GM18907 (cell line): ENCODE measurements at regions not wholly inside any gene's neighbourhood (a gene's known extent, or its start where the extent isn't known, plus 50 kb on each side); places are given as distances from the start of the nearest gene placed in this dataset.

ENCODE experiments used
- ATAC-seq: cut with Tn5 transposase; IDR thresholded peaks from one replicate; pipeline ENCODE4 v1.9.1; 2021; ENCODE audit warnings: mild to moderate bottlenecking, moderate library complexity; ENCODE audit not compliant: unreplicated experiment

DNA sequence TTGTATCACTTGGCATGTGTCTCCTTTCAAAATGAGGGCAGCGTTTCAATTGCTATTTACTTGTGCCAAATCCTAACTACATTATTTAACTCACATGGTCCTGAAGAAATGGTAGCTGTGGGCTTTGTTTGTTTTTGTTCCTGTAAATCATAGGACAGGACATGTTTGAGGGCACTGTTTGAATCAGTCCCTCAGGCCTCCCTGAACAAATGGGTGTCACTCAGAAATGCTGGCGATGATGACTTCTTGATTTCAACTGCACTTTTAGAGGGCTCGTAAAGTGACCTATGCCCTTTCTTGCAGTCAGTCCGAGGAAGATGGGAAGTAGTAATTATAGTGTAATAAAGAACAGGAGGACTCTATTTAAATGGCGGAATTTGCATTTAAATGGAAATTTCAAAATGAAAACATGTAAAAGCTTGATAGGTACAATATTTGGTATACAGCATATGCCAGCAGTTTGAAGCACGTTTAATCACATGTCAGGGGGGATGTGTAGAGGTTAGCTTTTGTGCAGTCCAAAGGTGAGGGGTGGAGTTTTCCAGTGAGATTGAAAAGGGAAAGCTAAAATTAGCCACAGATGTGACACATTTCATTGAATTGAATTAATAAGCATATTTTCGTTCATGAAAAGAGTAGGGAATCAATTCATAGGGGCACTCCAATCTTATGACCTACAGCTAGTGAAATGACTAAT, 1958.7 kb upstream of the IGFBP7 start:
- ATAC-seq, result no peak

DNA sequence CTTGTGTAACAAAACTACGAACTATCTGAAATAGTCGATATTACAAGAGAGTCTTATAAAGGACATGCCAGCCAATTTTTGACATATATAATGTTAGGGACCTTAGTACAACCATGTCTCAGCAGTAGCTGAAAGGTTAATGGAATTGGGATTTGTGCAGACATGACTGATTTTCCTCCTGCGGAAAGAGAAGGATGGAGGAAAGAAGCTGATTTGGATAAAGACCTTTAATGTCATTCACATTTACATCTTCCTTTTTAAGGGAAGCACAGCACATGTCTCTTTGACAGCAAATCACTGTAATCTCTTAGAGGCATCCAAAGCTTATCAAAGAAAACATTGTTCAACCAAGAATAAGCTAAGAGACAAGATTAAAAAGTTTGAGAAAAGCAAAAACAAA, 1976.2 kb upstream of the IGFBP7 start:
- ATAC-seq, result no peak

DNA sequence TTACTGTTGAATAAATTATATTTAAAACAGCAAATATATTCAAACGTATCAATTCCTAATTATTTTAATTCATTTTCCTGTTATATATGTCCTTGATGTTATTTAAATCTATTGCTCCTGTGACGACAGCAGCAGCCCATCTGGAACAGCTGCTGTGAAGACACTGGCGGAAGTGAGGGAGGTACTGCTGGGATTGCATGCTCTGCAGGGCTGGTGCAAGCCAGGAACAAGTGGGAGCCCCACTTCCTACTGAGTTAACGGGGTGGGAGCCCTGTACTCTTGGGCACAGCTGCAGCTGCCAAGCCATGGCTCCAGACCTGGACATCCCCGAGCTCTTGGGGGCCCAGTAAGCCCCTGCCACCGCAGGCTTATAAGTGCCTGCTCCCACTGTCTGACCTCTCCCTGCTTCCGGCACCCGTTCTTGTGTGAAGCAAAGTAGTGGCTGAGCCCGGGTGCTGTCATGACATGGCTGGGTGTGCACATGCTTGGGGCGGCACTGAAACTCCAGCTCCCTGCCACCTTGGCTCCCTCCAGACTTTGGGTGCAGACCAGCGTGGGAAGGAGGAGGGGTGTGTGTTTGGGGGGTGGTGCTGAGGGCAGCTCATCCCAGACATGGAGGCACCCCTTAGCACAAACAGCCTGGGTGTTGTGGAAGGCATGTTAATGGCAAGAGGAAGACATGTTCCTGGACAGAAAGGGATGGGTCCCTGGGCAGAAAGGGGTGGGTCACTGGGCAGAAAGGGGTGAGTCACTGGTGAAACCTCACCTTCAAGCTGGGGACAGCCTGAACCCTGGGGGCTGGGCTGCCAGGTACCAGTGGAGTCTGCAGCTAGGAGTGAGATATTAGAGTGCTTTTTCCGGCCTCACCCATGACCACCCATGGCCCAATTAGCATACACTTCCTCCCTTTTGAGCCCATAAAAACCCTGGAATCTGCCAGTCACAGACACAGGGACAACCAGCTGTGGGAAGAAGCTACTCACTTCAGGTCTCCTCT, 1981.3 kb upstream of the IGFBP7 start:
- no peak for ATAC-seq

DNA sequence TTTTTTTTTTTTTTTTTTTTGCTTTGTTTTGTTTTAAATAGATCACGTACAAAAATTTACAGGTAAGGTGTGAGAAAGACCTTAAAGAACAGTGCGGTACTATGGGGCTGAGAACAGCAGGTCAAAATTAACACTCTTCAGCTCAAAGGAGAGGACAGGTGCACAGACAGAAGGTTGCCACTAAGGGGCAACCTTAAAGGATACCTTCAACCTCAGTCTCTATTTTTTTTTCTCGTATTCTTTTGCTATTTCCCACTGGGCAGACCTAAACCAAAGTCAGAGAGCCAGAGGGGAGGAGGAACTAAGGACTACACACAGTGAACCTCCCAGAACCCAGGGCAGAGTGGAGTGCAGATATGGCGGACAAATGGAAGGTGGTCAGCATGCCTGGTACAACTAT, 1984.3 kb upstream of the IGFBP7 start:
- no peak for ATAC-seq

DNA sequence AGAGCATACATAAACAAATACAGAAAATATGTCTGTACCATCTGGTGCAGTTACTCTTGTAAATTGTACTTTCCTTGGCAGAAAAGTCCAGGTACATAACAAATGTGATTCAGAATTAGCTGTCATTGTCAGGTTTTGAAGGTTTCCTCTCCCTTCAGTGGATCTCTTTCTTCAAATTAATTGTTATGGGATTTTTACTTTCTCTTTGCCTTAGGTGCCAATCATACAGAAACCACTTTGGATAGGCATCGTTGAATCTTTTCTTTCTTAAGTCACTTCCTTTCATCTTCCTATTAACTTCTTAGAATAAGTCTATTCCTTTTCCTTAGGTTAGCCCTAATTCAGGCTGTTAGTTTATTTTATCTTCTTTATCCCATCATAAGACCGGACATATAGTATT, 1992.1 kb upstream of the IGFBP7 start:
- ATAC-seq, result no peak

DNA sequence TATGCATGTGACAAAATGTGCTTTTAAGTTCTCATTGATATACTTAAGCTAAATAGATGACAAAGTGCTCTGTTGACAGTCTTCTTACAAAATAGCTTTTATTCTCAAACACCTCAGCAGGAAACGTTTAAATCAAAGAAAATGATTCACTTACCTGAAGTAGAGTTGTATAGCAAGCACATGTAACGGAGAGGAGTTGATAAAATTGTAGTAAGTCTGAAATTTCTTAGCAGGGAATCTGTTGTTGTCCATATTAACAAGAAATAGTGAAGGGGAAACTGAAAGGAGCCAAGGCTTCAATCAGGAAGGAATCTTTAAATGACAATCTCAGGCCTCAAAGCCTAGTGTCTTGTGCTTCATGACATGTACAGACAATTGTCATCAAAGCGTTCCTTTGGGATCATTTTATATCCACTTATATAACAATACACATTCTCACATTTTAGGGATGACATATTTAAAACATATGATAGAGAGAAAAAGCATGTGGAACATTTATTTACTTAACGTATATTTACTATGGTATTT, 2010.2 kb upstream of the IGFBP7 start:
- no peak for ATAC-seq

DNA sequence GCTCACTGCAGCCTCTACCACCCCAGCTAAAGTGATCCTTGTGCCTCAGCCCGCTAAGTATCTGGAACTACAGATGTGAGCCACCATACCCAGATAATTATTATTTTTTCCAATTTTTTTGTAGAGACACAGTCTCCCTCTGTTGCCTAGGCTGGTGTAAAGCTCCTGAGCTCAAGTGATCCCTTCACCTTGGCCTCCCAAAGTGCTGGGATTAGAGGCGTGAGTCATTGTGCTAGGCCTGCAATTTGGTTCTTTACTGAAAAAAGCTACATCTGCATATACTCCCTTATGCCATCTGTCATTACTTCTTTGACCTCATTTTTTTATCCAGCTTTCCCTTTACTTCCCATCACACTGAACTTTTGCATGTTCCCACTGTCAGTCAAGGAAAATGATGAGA, 2012.4 kb upstream of the IGFBP7 start:
- no peak for ATAC-seq

DNA sequence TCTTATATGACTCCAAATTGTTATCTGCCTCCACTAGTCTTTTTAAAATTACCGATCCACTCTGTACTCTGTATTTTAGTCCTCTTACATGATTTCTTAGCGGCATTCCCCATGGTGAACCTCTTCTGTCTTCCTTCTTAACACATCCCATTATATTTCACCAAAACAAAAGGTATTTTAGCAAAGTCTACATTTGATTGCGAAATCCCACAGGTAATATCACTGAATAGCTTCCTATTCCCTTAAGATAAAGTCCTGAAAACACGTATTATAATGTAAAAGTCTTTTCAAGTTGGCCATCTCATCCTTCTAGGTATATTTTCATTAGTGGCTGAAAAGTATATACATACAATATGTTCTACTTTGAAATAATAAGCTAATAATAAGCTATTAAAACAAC, 2016.0 kb upstream of the IGFBP7 start:
- ATAC-seq, result no peak

DNA sequence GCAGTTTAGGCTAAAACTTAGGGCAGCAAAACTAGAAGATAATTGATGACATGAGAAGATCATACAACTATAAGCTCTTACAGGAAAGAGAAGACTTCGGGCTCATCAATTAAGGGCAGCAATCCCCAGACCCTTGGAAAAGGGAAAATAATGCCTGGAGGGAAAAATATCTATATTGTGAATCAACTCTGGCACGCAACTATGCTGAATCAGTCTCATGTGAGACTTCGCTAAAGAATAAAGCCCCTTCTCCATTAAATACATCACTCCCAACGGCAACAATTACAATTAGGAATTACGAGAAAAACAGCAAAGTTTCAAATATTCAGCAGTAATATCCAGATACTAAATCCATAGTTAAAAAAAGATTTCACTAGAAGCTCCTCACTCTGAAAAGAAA, 2016.8 kb upstream of the IGFBP7 start:
- no peak for ATAC-seq

DNA sequence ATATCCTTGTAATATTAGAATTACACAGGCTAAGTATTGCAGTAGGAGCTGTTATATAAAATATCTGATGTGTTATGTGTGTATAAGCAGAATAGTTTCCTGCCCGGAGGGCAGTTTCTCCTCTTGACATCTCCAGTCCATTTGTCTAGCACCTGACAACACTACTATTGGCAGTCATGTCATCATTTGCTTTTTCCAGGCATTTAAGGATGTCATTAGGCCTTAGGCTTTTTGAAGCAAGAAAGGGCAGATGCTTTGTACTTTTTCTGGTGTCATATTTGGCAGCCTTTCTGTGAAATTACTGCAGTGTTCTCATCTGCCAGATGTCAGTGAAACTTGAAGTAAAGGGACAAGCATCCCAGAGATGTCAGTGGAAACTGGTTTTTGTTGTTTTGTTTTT, 2017.6 kb upstream of the IGFBP7 start:
- no peak for ATAC-seq

DNA sequence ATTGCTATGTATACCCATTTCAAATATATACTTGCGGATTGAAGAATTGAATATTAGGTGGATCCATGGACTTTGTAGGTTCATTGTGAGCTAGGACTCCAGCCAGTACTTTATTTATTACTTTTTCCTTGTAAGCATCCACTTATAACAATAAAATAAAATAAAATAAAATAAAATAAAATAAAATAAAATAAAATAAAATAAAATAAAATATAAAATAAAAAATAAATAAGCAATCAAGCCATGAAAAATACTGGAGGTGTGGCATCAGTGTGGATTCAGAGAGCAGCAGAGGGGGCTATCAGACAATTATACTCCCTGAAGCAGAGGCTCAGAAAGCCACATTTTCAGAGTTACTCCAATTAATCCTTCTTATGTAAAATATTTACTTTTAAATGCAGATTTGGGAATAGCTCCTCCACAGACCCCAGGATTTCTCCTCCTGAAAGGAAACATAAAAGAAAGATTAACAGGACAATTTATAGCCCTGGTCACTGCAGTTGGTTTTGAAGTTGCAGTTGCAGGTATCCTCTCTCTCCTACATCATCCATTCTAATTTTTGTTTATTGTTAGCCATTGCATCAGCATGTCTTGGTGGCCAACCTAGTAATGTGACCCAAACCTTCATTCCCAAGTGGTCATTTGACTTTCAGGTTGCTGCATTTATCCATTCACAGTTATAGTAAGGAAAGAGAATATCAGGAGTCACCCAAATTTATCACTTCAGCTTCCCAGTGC, 2025.2 kb upstream of the IGFBP7 start:
- no peak for ATAC-seq

DNA sequence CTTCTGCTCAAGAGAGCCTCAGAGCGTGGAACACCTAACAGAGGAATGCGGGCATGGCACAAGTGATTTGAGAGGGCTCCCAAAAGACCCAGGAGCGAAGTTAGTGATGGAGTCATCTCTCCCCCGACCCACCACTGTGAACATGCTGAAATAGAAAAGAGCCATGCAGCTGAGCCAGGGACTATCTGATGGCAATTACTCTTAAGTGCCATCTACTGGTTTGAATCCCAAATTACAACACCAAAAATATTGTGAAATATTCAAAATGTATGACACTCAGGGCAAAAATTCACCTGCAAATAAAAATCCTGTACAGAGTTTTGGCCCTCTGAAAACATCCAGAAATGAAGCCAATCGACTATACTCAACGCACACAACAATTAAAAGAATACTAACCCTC, 2038.9 kb upstream of the ADGRL3 start:
- no peak for ATAC-seq

DNA sequence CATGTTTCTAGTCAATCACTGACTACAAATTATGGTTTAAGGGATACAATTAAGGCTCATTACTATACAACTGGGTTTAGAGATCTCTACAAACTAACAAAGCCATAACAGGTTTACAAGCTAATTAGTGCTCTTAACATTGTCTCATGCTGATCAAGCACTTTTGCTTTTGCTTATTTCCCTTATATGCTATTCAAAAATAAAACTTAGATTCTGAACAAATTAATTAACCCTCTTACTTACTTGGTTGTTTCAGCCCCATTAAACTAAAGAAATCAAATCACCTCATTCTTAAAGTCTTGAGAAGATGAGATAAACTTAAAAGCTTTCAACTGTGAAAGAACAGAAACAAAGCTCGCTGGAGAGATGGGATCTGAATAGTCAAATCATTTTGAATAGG, 2024.5 kb upstream of the ADGRL3 start:
- no peak for ATAC-seq

DNA sequence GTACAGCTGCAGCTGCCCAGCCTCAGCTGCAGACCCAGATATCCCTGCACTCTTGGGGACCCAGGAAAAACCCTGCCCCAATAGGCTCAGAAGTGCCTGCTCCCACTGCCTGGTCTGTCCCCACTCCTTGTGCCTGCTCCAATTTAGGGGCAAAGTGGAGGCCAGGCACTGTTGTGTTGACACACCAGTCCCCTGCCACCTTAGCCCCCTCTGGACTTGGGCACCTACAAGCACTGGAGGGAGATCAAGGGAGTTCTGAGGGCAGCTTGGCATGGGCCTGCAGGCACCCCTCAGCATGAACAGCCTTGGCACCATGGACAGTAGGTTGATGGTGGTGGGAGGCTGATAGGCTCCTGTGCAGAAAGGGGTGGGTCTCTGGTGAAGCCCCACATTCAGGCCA, 2020.8 kb upstream of the ADGRL3 start:
- no peak for ATAC-seq

DNA sequence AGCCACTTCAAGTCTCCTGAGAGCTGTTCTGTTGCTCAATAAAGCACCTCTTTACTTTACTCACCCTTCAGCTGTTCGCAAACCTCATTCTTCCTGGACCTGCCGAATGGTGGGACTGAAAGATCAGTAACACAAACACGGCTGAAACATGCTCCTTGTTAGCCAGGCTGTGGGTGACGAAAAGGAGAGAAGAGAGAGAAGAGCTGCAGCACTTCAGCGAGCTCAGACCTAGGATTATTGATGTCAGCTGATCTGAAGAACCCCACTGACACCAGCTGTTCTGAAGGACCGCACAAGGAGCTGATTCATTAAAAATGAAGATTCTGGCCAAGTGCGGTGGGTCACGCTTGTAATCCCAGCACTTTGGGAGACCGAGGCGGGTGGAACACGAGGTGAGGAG, 2020.0 kb upstream of the ADGRL3 start:
- ATAC-seq, result no peak

DNA sequence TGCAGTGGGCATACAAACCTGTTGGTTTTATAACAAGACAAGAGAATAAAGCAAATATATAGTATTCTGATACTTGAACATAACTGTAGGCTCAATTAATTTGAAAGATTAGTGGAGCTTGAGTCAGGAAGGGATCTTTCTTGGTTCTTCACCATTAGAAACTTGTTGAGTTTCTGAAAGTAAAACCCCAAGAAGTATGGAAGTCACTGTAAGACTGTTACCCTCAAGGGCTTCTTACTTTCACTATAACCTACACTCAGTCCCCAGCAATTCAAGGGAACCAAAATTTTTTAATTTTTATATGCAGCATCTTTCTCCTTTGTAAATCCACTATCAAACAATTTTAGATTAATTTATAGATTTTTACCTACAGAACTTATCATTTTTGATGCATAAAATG, 2019.2 kb upstream of the ADGRL3 start:
- ATAC-seq, result no peak

DNA sequence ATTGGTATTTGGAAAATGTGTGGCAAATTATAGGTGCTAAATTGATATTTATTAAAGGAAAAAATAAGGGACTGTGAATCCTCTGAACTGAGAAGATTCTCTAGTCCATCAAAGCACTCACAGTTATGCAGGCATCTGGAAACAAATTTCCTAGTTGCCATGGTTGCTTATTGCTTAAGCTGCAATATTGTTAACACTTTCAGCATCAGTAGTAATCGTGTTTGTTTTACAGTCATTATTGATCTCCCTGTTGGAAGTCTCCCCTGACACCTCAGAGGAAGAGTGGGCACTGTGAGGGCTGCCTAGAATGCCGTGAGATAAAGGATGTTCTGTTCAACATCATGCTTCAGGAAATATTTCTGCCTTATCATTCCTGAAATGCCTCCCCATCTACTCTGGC, 2004.3 kb upstream of the ADGRL3 start:
- ATAC-seq, result no peak

DNA sequence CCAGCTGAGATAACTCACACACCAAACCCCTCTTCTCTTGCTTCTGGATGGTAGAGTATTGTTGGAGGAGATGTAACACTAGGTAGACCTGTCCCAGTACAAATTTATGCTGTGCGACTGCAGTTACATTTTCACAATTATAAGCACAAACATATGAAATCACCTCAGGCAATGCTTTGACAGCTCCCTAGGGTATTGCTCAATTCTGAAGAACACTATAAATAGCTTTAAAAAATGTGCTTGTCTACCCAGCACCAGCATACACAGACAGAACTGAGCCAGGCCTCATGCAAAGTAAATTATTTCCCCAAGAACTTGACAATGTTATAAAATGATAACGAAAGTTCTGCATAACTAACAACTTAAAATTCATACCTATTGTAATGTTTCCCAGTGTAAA, 1999.1 kb upstream of the ADGRL3 start:
- no peak for ATAC-seq

DNA sequence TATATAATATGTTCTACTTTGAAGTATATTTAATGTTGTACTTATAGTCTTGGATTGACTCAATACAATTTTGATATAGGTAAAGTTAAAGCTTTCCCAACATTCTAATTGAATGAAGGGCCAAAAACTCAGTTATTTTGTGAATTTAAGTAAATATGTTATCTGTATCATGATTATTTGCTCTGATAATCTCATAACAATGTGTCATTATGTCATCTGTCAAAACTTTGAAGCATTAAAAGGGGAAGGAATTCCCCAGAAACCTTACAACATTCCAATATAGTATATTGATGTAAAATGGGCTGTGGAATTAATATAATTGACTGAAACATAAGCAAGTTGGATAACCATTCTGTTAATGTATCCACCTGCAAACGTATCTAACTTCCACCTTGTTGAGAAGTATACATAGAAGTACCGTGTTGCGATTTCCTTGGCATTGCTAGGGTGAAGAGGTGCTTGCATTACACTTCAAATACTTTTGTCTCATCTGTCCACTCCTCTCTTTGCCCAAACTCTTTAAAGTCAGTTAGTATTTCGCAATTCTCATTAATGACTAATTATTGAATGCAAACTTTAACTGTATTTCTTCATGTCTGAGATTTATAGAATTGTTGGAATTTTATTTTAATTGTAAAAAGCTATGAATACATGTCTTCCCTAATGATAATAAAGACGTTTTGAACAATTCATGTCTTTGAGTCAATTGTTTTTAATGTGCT, 1982.1 kb upstream of the ADGRL3 start:
- no peak for ATAC-seq

DNA sequence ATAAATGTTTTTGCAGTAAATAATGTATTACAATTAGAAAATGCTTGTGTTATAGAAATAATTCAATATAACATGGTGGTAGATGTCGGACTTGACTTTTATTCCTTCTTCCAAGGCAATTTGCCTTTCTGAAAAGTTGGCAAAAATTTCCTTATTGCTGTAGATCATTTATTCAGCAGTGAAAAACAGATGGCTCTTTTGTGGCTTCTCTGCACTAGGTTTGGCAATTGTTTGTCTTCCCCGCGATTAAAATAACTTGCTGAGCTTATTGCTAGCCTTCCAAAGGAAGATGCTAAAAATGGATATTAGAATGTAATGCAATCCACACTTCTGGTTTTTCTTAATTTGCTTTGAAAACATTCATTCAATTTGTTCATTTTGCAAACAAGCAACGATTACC, 1977.9 kb upstream of the ADGRL3 start:
- ATAC-seq, result no peak
